ENCODE measurements at regions not wholly inside any gene's neighbourhood (a gene's known extent, or its start where the extent isn't known, plus 50 kb on each side); places are given as distances from the start of the nearest gene placed in this dataset.
"Not testable (repeated sequence)": the region's sequence is repeated elsewhere in the genome, so short reads cannot be mapped to it uniquely, and the experiment has no call there.

GRCh38 chr17:30731210-30732132 is 93.0 kb downstream of the CRLF3 start:
- H3K9me3 ChIP-seq (ENCODE audit: control insufficient read depth, insufficient read depth, low read length); H3K4me1 ChIP-seq (ENCODE audit: control insufficient read depth, insufficient read depth, low read length); H3K27me3 ChIP-seq (ENCODE audit: control insufficient read depth, insufficient read depth, low read length); H3K36me3 ChIP-seq (ENCODE audit: control insufficient read depth, insufficient read depth, low read length): not testable (repeated sequence)
- H3K4me3 ChIP-seq (ENCODE audit: low read depth, low read length) = peak overlapping the region; percentile 65
- peak overlapping the region; percentile 85 for H3K9ac ChIP-seq (ENCODE audit: low read depth, low read length)

GRCh38 chr17:30730837-30731209 is 93.7 kb downstream of the CRLF3 start:
- H3K36me3 ChIP-seq (ENCODE audit: control insufficient read depth, insufficient read depth, low read length); H3K27me3 ChIP-seq (ENCODE audit: control insufficient read depth, insufficient read depth, low read length); H3K4me1 ChIP-seq (ENCODE audit: control insufficient read depth, insufficient read depth, low read length); H3K9me3 ChIP-seq (ENCODE audit: control insufficient read depth, insufficient read depth, low read length); H3K9ac ChIP-seq (ENCODE audit: low read depth, low read length): not testable (repeated sequence)
- peak overlapping the region; percentile 35 for H3K4me3 ChIP-seq (ENCODE audit: low read depth, low read length)

- not testable (repeated sequence) for H3K9me3 ChIP-seq (ENCODE audit: control insufficient read depth, insufficient read depth, low read length); H3K4me3 ChIP-seq (ENCODE audit: low read depth, low read length); H3K9ac ChIP-seq (ENCODE audit: low read depth, low read length); H3K27me3 ChIP-seq (ENCODE audit: control insufficient read depth, insufficient read depth, low read length); H3K4me1 ChIP-seq (ENCODE audit: control insufficient read depth, insufficient read depth, low read length); H3K36me3 ChIP-seq (ENCODE audit: control insufficient read depth, insufficient read depth, low read length)
These were observed 94.2 kb downstream of the CRLF3 start for GRCh38 chr17:30730171-30730836.

- not testable (repeated sequence) for H3K36me3 ChIP-seq (ENCODE audit: control insufficient read depth, insufficient read depth, low read length); H3K9ac ChIP-seq (ENCODE audit: low read depth, low read length); H3K4me3 ChIP-seq (ENCODE audit: low read depth, low read length); H3K4me1 ChIP-seq (ENCODE audit: control insufficient read depth, insufficient read depth, low read length); H3K9me3 ChIP-seq (ENCODE audit: control insufficient read depth, insufficient read depth, low read length); H3K27me3 ChIP-seq (ENCODE audit: control insufficient read depth, insufficient read depth, low read length)
These were observed 94.9 kb downstream of the CRLF3 start for GRCh38 chr17:30729471-30730170.

DNA sequence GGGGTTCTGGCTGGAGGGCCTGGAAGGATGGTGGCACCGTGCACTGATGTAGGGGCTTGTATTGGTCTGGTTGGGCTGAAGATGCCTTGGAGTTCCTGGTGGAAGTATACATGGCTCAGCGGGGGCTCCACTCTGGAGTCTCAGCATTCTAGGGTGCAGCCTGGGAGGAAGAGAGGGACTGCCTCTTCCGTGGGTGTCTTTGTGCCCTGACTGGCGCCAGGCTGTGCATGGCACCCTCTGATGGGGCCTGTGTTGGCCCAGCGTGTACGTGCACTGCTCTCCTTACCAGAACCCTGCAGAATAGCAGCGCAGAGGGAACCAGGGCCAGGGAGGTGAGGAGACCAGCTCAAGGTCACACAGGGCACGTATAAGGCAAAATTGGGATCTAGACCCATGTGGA is 97.0 kb downstream of the CRLF3 start:
- not testable (repeated sequence) for H3K4me1 ChIP-seq (ENCODE audit: control insufficient read depth, insufficient read depth, low read length); H3K4me3 ChIP-seq (ENCODE audit: low read depth, low read length); H3K27me3 ChIP-seq (ENCODE audit: control insufficient read depth, insufficient read depth, low read length); H3K9ac ChIP-seq (ENCODE audit: low read depth, low read length); H3K36me3 ChIP-seq (ENCODE audit: control insufficient read depth, insufficient read depth, low read length); H3K9me3 ChIP-seq (ENCODE audit: control insufficient read depth, insufficient read depth, low read length)

GRCh38 chr17:30726734-30727133 is 97.8 kb downstream of the CRLF3 start:
- H3K4me3 ChIP-seq (ENCODE audit: low read depth, low read length); H3K27me3 ChIP-seq (ENCODE audit: control insufficient read depth, insufficient read depth, low read length); H3K4me1 ChIP-seq (ENCODE audit: control insufficient read depth, insufficient read depth, low read length): not testable (repeated sequence)

GRCh38 chr17:30726310-30726709 is 98.2 kb downstream of the CRLF3 start:
- H3K4me1 ChIP-seq (ENCODE audit: control insufficient read depth, insufficient read depth, low read length); H3K9me3 ChIP-seq (ENCODE audit: control insufficient read depth, insufficient read depth, low read length); H3K4me3 ChIP-seq (ENCODE audit: low read depth, low read length); H3K36me3 ChIP-seq (ENCODE audit: control insufficient read depth, insufficient read depth, low read length); H3K9ac ChIP-seq (ENCODE audit: low read depth, low read length); H3K27me3 ChIP-seq (ENCODE audit: control insufficient read depth, insufficient read depth, low read length): not testable (repeated sequence)

More at GRCh38 chr17:30726734-30727133, 97.8 kb downstream of the CRLF3 start:
- H3K9me3 ChIP-seq (ENCODE audit: control insufficient read depth, insufficient read depth, low read length); H3K9ac ChIP-seq (ENCODE audit: low read depth, low read length); H3K36me3 ChIP-seq (ENCODE audit: control insufficient read depth, insufficient read depth, low read length): not testable (repeated sequence)

GRCh38 chr17:30724034-30724650 is 100.3 kb downstream of the CRLF3 start:
- not testable (repeated sequence) for H3K9ac ChIP-seq (ENCODE audit: low read depth, low read length); H3K27me3 ChIP-seq (ENCODE audit: control insufficient read depth, insufficient read depth, low read length); H3K9me3 ChIP-seq (ENCODE audit: control insufficient read depth, insufficient read depth, low read length); H3K4me3 ChIP-seq (ENCODE audit: low read depth, low read length); H3K4me1 ChIP-seq (ENCODE audit: control insufficient read depth, insufficient read depth, low read length); H3K36me3 ChIP-seq (ENCODE audit: control insufficient read depth, insufficient read depth, low read length)

GRCh38 chr17:30722114-30722780 is 102.2 kb downstream of the CRLF3 start:
- H3K36me3 ChIP-seq (ENCODE audit: control insufficient read depth, insufficient read depth, low read length); H3K9me3 ChIP-seq (ENCODE audit: control insufficient read depth, insufficient read depth, low read length); H3K27me3 ChIP-seq (ENCODE audit: control insufficient read depth, insufficient read depth, low read length); H3K9ac ChIP-seq (ENCODE audit: low read depth, low read length); H3K4me1 ChIP-seq (ENCODE audit: control insufficient read depth, insufficient read depth, low read length); H3K4me3 ChIP-seq (ENCODE audit: low read depth, low read length): not testable (repeated sequence)

DNA sequence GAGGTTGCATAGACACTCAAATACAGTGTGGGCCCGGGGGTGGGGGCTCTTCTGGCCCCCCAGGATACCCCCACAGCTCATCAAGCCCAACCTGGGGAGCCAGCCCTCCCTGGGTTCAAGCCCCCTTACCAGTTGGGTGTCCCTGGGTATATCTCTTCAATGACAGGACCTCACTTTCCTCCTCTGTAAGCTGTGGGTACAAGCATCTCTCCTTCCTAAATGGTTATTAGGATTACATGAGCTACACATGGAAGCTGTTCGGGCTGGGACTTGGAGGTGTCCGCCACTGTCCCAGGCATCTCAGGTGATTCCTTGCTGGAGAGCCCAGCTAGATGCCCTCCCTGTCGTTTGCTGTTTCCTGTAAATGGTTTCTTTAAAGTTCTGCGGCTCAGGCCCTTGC is 103.5 kb downstream of the CRLF3 start:
- not testable (repeated sequence) for H3K27me3 ChIP-seq (ENCODE audit: control insufficient read depth, insufficient read depth, low read length); H3K9me3 ChIP-seq (ENCODE audit: control insufficient read depth, insufficient read depth, low read length); H3K36me3 ChIP-seq (ENCODE audit: control insufficient read depth, insufficient read depth, low read length); H3K4me1 ChIP-seq (ENCODE audit: control insufficient read depth, insufficient read depth, low read length); H3K9ac ChIP-seq (ENCODE audit: low read depth, low read length); H3K4me3 ChIP-seq (ENCODE audit: low read depth, low read length)

GRCh38 chr17:30720013-30720471 is 104.5 kb downstream of the CRLF3 start:
- Histone ChIP-seq H3K9ac (ENCODE audit: low read depth, low read length) (no peak overlapping the region), H3K27me3 (ENCODE audit: control insufficient read depth, insufficient read depth, low read length) (no peaks in the 10 kb centered on the region), H3K4me1 (ENCODE audit: control insufficient read depth, insufficient read depth, low read length) (no peaks in the 10 kb centered on the region), H3K36me3 (ENCODE audit: control insufficient read depth, insufficient read depth, low read length) (peaks cover 7% of the 10 kb centered on the region), H3K4me3 (ENCODE audit: low read depth, low read length) (no peak overlapping the region), H3K9me3 (ENCODE audit: control insufficient read depth, insufficient read depth, low read length) (no peaks in the 10 kb centered on the region)

Data from iPS-15b (cell line).